Left ventricle myocardium superior (tissue), 1 donor: ENCODE measurements at regions not wholly inside any gene's neighbourhood (a gene's known extent, or its start where the extent isn't known, plus 50 kb on each side); places are given as distances from the start of the nearest gene placed in this dataset.

Source experiments
- ATAC-seq: fragments of 200-7000 bp; cut with Tn5 transposase; one replicate; pipeline ENCODE4 v1.9.1; 2020; ENCODE audit warnings: mild to moderate bottlenecking, moderate library complexity
- DNase-seq: peaks from one replicate; pipeline ENCODE4 v3.0.0-alpha.2; 2020
- intact Hi-C: fragments of 100-400 bp; cut with micrococcal nuclease; formaldehyde crosslinking; loops from one replicate; pipeline ENCODE4 v1.11.0; 2022
- donor health status: DM: no; HTN: yes; CAD: no; lungs with severe emphysema.

- DNase-seq (no peak), ATAC-seq (no peak)
- intact Hi-C loops, result no loop called here
Measured at GRCh38 chr9:16252616-16253015, 617.9 kb downstream of the BNC2 start.

- intact Hi-C loops, result no loop called here
- DNase-seq (no peak), ATAC-seq (no peak)
Measured at GRCh38 chr9:16254674-16255073, 615.8 kb downstream of the BNC2 start.

- no peak for ATAC-seq
- intact Hi-C loops, result no loop called here
Measured at GRCh38 chr9:16255217-16255616, 615.3 kb downstream of the BNC2 start.

GRCh38 chr9:16257604-16258003 lies 612.9 kb downstream of the BNC2 start:
- no peak for DNase-seq
- no peak for ATAC-seq
- intact Hi-C loops, result no loop called here

More at GRCh38 chr9:16255217-16255616, 615.3 kb downstream of the BNC2 start:
- no peak for DNase-seq

GRCh38 chr9:16258191-16258590 lies 612.3 kb downstream of the BNC2 start:
- ATAC-seq (no peak), DNase-seq (no peak)
- intact Hi-C loops, result no loop called here

- intact Hi-C loops, result no loop called here
- no peak for ATAC-seq
Measured at GRCh38 chr9:16258708-16259107, 611.8 kb downstream of the BNC2 start.

GRCh38 chr9:16262477-16263261 lies 607.8 kb downstream of the BNC2 start:
- intact Hi-C loops, result no loop called here
- ATAC-seq (no peak), DNase-seq (no peak)

More at GRCh38 chr9:16258708-16259107, 611.8 kb downstream of the BNC2 start:
- no peak for DNase-seq

- no peak for ATAC-seq
- intact Hi-C loops, result no loop called here
- no peak for DNase-seq
Measured at GRCh38 chr9:16265688-16266087, 604.8 kb downstream of the BNC2 start.

GRCh38 chr9:16266648-16267276 lies 603.7 kb downstream of the BNC2 start:
- intact Hi-C loops, result no loop called here
- no peak for DNase-seq
- peak; percentile 38 for ATAC-seq

GRCh38 chr9:16267281-16268066 lies 603.0 kb downstream of the BNC2 start:
- intact Hi-C loops, result no loop called here
- peak; percentile 58 for ATAC-seq
- DNase-seq, result no peak

GRCh38 chr9:16268067-16268881 lies 602.2 kb downstream of the BNC2 start:
- DNase-seq, result no peak
- intact Hi-C loops, result no loop called here
- ATAC-seq, result peak; percentile 49

GRCh38 chr9:16271967-16272366 lies 598.5 kb downstream of the BNC2 start:
- no peak for DNase-seq
- intact Hi-C loops, result no loop called here
- no peak for ATAC-seq

- intact Hi-C loops, result no loop called here
- peak; percentile 19 for ATAC-seq
- no peak for DNase-seq
Measured at GRCh38 chr9:16272776-16273175, 597.7 kb downstream of the BNC2 start.

GRCh38 chr9:16275795-16276624 lies 594.5 kb downstream of the BNC2 start:
- intact Hi-C loops, result no loop called here
- ATAC-seq (no peak), DNase-seq (peak; percentile 39)

GRCh38 chr9:16276866-16277265 lies 593.6 kb downstream of the BNC2 start:
- intact Hi-C loops, result no loop called here
- ATAC-seq (no peak), DNase-seq (no peak)

- no peak for ATAC-seq
- intact Hi-C loops, result no loop called here
- DNase-seq, result no peak
Measured at GRCh38 chr9:16277471-16277960, 593.0 kb downstream of the BNC2 start.

GRCh38 chr9:16278326-16278999 lies 592.0 kb downstream of the BNC2 start:
- no peak for DNase-seq
- intact Hi-C loops, result no loop called here
- no peak for ATAC-seq

- no peak for DNase-seq
- intact Hi-C loops, result no loop called here
Measured at GRCh38 chr9:16281707-16282106, 588.8 kb downstream of the BNC2 start.

More at GRCh38 chr9:16281707-16282106, 588.8 kb downstream of the BNC2 start:
- ATAC-seq, result no peak
